ENCODE measurements at regions not wholly inside any gene's neighbourhood (a gene's known extent, or its start where the extent isn't known, plus 50 kb on each side); places are given as distances from the start of the nearest gene placed in this dataset.

DNA sequence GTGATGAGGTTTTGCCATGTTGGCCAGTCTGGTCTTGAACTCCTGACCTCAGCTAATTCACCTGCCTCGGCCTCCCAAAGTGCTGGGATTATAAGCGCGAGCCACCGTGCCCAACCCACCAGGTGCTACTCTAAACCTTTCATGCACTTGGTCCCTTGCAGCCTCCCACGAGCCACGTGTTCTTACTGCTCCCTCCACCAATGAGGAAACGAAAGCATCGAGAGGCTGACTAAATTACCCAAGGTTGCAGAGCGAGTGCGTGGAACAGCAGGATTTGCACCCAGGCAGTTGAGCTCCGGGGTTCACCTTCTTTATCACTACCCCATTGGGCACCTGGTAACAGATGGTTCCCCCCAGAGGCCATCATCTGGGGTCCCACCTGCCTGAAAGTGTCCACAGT lies 208.3 kb downstream of the LY86 start:
- Histone ChIP-seq H3K4me1 (no peaks in the 10 kb centered on the region), H3K4me3 (no peak overlapping the region), H3K27ac (no peak overlapping the region), H3K27me3 (no peaks in the 10 kb centered on the region), H3K36me3 (no peaks in the 10 kb centered on the region), H3K9me3 (no peaks in the 10 kb centered on the region)
- WGBS, 5 donors, result 88 to 93% (median 91%) methylated on average over 11 of the region's 11 CpGs
- intact Hi-C loops (cut with DNase I; ENCODE audit: low total_unique reads), result no loop called here
- peak in 1 of 2 donors; percentile 24 for DNase-seq
- TF ChIP-seq POLR2A (IDR thresholded peaks at IDR 0.05), result no peak
- TF ChIP-seq, protein P1, sequence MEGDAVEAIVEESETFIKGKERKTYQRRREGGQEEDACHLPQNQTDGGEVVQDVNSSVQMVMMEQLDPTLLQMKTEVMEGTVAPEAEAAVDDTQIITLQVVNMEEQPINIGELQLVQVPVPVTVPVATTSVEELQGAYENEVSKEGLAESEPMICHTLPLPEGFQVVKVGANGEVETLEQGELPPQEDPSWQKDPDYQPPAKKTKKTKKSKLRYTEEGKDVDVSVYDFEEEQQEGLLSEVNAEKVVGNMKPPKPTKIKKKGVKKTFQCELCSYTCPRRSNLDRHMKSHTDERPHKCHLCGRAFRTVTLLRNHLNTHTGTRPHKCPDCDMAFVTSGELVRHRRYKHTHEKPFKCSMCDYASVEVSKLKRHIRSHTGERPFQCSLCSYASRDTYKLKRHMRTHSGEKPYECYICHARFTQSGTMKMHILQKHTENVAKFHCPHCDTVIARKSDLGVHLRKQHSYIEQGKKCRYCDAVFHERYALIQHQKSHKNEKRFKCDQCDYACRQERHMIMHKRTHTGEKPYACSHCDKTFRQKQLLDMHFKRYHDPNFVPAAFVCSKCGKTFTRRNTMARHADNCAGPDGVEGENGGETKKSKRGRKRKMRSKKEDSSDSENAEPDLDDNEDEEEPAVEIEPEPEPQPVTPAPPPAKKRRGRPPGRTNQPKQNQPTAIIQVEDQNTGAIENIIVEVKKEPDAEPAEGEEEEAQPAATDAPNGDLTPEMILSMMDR (IDR thresholded peaks at IDR 0.05), result no peak
- no peak for TF ChIP-seq POLR2AphosphoS5 (IDR thresholded peaks at IDR 0.05)
- TF ChIP-seq EP300 (IDR thresholded peaks at IDR 0.05), result no peak

DNA sequence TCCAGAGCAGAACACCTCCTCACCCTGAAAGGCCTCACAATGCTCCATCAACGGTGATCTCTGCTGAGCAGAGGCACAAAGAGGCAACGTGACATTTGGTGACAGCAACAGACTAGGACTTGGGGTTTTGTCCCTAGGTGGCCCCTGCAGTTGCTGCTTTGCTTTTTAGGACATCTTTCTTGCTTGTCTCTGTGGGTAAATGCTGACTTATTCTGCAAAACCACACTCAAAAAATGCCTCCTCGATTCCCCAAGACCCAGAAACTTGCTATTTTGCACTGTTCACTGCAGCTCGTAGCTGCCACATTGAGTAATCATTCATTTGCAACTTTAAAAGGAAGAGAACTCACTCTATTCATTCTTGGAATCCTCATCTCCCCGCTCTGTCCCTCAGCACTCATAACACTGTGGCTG lies 209.9 kb downstream of the LY86 start:
- no peaks in the 10 kb centered on the region for H3K27me3 ChIP-seq
- no peak overlapping the region for H3K4me3 ChIP-seq
- H3K9me3 ChIP-seq, result no peaks in the 10 kb centered on the region
- no peaks in the 10 kb centered on the region for H3K36me3 ChIP-seq
- TF ChIP-seq EP300 (IDR thresholded peaks at IDR 0.05) (no peak), POLR2A (IDR thresholded peaks at IDR 0.05) (no peak), POLR2AphosphoS5 (IDR thresholded peaks at IDR 0.05) (no peak)
- TF ChIP-seq, protein P1 (IDR thresholded peaks at IDR 0.05), result no peak
- peaks cover 0 to under 1% (median 0%) of the 10 kb centered on the region in 4 donors for H3K4me1 ChIP-seq
- WGBS, 5 donors, result 61 to 75% (median 68%) methylated on average over 5 of the region's 5 CpGs
- no peak overlapping the region for H3K27ac ChIP-seq
- peak in 1 of 2 donors; percentile 14 for DNase-seq
- intact Hi-C loops (cut with DNase I; ENCODE audit: low total_unique reads), result no loop called here

DNA sequence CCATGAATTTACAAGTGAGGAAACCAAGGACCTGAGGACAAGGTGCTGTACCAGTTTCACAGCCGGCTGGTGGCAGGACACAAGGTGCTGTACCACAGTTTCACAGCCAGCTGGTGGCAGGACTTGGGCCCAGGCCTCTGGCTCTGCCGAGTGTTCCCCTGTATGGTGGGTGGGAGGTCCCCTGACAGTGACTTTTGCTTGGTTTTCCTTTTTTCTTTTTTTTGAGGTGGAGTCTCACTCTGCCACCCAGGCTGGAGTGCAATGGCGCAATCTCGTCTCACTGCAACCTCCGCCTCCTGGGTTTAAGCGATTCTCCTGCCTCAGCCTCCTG lies 212.4 kb downstream of the LY86 start:
- intact Hi-C loops (cut with DNase I; ENCODE audit: low total_unique reads), result no loop called here
- DNase-seq, result peak in 1 of 2 donors; percentile 23
- TF ChIP-seq, protein P1 (IDR thresholded peaks at IDR 0.05), result no peak
- no peak for TF ChIP-seq POLR2A (IDR thresholded peaks at IDR 0.05)
- TF ChIP-seq EP300 (IDR thresholded peaks at IDR 0.05), result no peak
- no peak for TF ChIP-seq POLR2AphosphoS5 (IDR thresholded peaks at IDR 0.05)
- Histone ChIP-seq H3K36me3 (no peaks in the 10 kb centered on the region), H3K27me3 (peaks cover 0 to 5% (median 0%) of the 10 kb centered on the region in 3 donors), H3K27ac (no peak overlapping the region), H3K9me3 (no peaks in the 10 kb centered on the region), H3K4me3 (no peak overlapping the region), H3K4me1 (peaks cover 0 to 4% (median 0%) of the 10 kb centered on the region in 4 donors)
- WGBS, 5 donors, result 82 to 95% (median 92%) methylated on average over 6 of the region's 6 CpGs

DNA sequence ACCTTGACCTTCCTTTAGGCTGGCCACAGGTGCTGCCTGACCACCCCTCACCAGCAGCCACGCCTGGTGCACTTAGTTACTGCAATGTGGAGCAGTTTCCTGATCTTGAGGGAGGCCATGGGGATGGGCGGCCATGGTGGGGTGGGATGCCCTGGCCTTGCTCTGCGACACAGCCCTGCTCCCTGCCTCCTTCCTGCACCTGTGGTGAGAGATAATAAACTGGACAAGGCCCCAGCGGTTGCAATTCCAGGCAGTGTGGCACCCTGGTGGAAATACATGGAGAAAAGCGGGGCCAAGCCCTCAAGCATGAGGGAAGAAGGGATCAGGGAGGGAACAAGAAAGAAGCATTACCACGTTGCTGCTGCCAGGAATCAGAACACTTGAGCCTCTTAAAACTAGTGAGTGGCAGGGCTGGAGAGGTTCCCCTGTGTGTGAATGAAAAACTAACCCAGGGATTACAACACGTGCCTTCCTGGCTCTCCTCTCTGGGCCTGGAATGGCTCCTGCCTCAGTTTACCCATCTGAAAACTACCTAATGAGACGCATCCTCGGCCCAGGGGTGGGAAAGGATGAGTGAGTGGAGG lies 213.2 kb downstream of the LY86 start:
- intact Hi-C loops (cut with DNase I; ENCODE audit: low total_unique reads), result no loop called here

More for the DNA sequence above, 213.2 kb downstream of the LY86 start:
- H3K36me3 ChIP-seq, result no peaks in the 10 kb centered on the region
- H3K27ac ChIP-seq, result no peak overlapping the region
- TF ChIP-seq POLR2AphosphoS5 (IDR thresholded peaks at IDR 0.05), result no peak
- no peak for TF ChIP-seq EP300 (IDR thresholded peaks at IDR 0.05)
- TF ChIP-seq, protein P1 (IDR thresholded peaks at IDR 0.05), result no peak
- TF ChIP-seq POLR2A (IDR thresholded peaks at IDR 0.05), result no peak
- DNase-seq, result peak in 1 of 2 donors; percentile 16
- H3K4me1 ChIP-seq, result peaks cover 0 to 4% (median 0%) of the 10 kb centered on the region in 4 donors
- H3K9me3 ChIP-seq, result no peaks in the 10 kb centered on the region
- peaks cover 0 to 5% (median 0%) of the 10 kb centered on the region in 3 donors for H3K27me3 ChIP-seq
- 89 to 92% (median 91%) methylated on average over 9 of the region's 9 CpGs for WGBS, 5 donors
- H3K4me3 ChIP-seq, result no peak overlapping the region

Data from stomach (tissue), 8 donors.